ENCODE measurements at regions not wholly inside any gene's neighbourhood (a gene's known extent, or its start where the extent isn't known, plus 50 kb on each side); places are given as distances from the start of the nearest gene placed in this dataset.

- DNase-seq = no peak
Measured at GRCh38 chr9:776086-776485, 65.4 kb upstream of the DMRT1 start.

GRCh38 chr9:777978-778377 is 63.5 kb upstream of the DMRT1 start:
- DNase-seq = no peak

- DNase-seq = no peak
Measured at GRCh38 chr9:784202-784601, 57.3 kb upstream of the DMRT1 start.

DNA sequence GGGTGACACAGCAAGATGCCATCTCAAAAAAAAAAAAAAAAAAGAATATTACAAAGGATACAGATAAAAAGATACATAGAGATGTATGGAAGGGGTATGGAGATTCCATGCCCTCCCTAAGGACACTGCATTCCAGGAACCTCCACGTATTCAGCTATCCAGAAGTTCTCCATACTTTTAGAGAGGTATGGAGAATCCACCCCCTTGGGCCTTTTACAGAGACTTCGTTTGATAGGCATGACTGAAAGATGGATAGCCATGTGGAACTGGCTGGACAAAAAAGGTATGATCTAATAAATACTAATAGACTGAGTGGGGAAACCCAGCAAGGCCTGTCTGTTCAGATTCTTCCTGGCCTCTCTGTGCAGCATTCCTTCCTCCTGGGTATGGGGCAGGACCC is 56.6 kb upstream of the DMRT1 start:
- no peak for DNase-seq

DNA sequence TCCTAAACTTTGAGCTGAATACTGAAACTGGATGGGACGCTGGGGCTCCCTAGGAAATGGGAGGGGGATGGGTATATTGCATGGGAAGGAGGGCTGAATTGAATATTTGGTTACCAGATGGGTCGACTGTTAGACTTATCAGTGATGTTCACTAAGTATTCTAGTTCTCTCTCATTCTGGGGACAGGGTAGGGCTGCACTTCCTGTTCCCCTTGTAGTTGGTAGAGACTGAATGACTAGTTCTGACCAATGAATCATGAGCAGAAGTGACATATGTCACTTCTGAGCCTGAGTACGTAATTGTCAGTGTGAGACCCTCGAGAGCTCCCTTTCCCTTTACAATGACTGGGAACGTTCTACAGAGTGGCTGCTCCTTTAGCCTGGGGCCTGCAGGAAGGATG is 55.5 kb upstream of the DMRT1 start:
- no peak for DNase-seq

GRCh38 chr9:786405-786804 is 55.1 kb upstream of the DMRT1 start:
- DNase-seq = no peak

DNA sequence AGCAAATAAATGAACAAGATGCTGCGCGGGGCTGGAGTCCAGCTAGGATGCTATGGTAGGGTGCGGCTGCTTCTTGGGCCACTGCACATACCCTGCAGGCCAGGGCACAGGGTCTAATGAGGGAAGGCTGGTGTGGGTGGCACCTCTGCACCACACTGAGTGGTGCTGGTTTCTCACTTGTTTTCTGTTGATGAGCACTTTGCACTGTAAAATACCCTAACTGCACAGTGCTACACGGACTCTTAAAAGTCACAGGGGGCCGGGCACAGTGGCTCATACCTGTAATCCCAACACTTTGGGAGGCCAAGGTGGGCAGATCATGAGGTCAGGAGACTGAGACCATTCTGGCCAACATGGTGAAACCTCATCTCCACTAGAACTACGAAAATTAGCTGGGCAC is 52.7 kb upstream of the DMRT1 start:
- DNase-seq = no peak
